Glutamatergic neuron (in vitro differentiated cells): ENCODE measurements at regions not wholly inside any gene's neighbourhood (a gene's known extent, or its start where the extent isn't known, plus 50 kb on each side); places are given as distances from the start of the nearest gene placed in this dataset.
"Not testable (repeated sequence)": the region's sequence is repeated elsewhere in the genome, so short reads cannot be mapped to it uniquely, and the experiment has no call there.

Experiments
- DNase-seq: peaks from one replicate; pipeline ENCODE4 v3.0.0; 2022
- H3K27ac Mint-ChIP-seq: one replicate; pipeline ENCODE4 v1.8.0; 2020; ENCODE audit warnings: mild to moderate bottlenecking, mixed read lengths, inconsistent platforms; ENCODE audit not compliant: unreplicated experiment
- H3K27me3 Mint-ChIP-seq: one replicate; pipeline ENCODE4 v1.8.0; 2020; ENCODE audit warnings: mild to moderate bottlenecking, moderate library complexity, mixed read lengths, inconsistent platforms; ENCODE audit not compliant: unreplicated experiment
- H3K36me3 Mint-ChIP-seq: one replicate; pipeline ENCODE4 v1.8.0; 2020; ENCODE audit warnings: mild to moderate bottlenecking, mixed read lengths, inconsistent platforms; ENCODE audit not compliant: unreplicated experiment
- H3K4me1 Mint-ChIP-seq: one replicate; pipeline ENCODE4 v1.8.0; 2020; ENCODE audit warnings: mild to moderate bottlenecking, low read depth, mixed read lengths, inconsistent platforms; ENCODE audit not compliant: unreplicated experiment
- H3K4me3 Mint-ChIP-seq: one replicate; pipeline ENCODE4 v1.8.0; 2020; ENCODE audit warnings: mild to moderate bottlenecking, mixed read lengths, inconsistent platforms; ENCODE audit not compliant: unreplicated experiment
- H3K9me3 Mint-ChIP-seq: one replicate; pipeline ENCODE4 v1.8.0; 2020; ENCODE audit warnings: mild to moderate bottlenecking, moderate library complexity, mixed read lengths, inconsistent platforms; ENCODE audit not compliant: unreplicated experiment
- TF ChIP-seq, protein P1 (sequence below): fragments of 200-600 bp; sonication (generic); IDR thresholded peaks from one replicate; pipeline ENCODE4 v1.5.0; 2021; ENCODE audit not compliant: partially characterized antibody, unreplicated experiment

DNA sequence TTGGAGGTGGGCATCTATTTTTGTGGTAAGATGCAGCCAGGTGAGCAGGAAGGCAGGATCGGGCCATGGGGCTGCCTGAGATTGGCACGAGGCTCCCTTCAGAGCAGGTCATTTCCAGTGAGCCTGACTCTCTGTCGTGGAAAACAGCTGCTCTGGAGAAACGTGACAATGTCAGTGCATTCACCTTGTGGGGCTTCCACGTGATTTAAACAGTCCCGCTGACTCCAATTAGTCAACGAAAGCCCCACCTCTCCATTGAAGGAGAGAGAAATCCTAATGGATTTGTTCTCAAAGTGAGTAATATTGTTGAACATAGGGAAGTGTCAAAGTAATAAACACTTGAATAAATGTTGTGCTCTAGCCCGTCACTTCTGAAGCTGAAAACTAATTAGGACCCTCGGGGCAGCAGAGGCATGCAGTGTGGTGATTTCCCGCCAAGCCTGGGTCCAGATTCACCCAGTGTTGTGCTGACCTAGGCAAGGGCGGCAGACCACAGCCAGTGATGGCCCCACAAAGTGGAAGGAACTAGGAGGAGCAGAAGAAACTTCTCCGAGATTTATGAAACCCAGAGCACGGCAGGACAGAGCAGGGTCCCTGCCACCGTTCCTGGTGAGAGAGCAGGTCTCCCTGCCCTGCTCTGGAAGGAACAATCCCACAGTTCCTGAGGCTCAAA lies 172.5 kb upstream of the C1orf174 start:
- Mint-ChIP-seq H3K27me3 (peaks cover 4% of the 10 kb centered on the region), H3K4me3 (no peak overlapping the region), H3K4me1 (no peaks in the 10 kb centered on the region), H3K36me3 (peaks cover 4% of the 10 kb centered on the region), H3K27ac (no peak overlapping the region), H3K9me3 (peaks cover 11% of the 10 kb centered on the region)
- no peak for DNase-seq
- TF ChIP-seq, protein P1, sequence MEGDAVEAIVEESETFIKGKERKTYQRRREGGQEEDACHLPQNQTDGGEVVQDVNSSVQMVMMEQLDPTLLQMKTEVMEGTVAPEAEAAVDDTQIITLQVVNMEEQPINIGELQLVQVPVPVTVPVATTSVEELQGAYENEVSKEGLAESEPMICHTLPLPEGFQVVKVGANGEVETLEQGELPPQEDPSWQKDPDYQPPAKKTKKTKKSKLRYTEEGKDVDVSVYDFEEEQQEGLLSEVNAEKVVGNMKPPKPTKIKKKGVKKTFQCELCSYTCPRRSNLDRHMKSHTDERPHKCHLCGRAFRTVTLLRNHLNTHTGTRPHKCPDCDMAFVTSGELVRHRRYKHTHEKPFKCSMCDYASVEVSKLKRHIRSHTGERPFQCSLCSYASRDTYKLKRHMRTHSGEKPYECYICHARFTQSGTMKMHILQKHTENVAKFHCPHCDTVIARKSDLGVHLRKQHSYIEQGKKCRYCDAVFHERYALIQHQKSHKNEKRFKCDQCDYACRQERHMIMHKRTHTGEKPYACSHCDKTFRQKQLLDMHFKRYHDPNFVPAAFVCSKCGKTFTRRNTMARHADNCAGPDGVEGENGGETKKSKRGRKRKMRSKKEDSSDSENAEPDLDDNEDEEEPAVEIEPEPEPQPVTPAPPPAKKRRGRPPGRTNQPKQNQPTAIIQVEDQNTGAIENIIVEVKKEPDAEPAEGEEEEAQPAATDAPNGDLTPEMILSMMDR = no peak

DNA sequence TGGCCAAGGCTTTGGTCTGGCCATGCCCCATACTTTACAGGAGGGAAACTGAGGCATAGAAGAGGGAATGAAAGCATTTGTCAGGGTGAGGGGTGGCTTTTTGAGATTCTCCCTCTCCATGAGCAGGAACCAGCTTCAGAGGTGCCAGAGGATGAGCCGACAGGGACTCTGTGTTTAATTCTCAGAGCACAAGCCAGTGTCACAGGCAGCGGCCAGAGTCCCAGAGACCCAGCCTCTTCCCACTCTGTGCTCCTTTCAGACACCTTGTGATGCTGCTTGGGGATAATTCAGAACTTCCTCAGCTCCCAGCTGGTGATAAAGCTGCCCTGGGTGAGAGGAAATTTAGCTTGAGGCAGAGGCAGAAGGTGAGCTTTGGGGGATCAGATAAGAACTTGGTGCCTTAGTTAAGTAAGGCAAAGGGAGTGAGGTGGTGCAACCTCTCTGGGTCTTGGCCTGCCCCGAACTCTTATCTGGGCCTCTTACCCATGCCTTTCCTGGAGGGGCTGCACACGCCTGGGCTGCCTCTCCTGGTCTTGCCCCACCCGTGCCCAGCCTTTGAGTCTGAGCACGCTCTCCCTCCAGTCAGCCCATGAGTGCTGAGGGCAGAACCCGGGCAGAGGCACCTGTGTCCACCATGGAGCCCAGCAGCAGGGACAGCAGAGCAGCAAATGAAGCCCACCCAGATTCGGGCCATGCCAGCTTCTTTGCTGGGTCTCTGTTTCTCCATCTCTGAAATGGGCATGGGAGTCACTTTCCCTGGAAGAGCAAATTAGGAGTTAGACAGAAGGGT lies 175.6 kb upstream of the C1orf174 start:
- Mint-ChIP-seq H3K4me3 (no peak overlapping the region), H3K36me3 (peaks cover 17% of the 10 kb centered on the region), H3K27me3 (peaks cover 8% of the 10 kb centered on the region), H3K27ac (no peak overlapping the region), H3K4me1 (no peaks in the 10 kb centered on the region), H3K9me3 (peaks cover 24% of the 10 kb centered on the region)
- TF ChIP-seq, protein P1 = no peak
- no peak for DNase-seq

DNA sequence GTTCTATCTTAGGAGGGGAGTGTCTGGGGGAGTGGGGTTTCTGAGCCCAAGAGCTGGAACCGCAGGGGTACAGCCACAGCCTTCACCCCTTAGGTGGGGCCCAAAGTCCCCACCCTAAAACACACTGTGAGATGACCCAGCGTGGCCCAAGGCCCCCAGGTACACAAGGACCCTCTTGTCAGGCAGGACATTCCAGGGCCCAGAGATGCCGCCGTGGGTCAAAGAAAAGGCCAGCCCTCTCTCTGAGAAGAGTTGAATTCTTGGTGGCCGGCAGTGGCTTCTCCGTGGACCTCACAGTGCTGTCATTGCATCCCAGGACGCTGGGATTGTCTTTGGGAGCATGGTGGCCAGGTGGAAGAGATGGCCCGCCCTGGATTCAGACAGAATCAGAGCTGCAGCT lies 176.3 kb upstream of the C1orf174 start:
- peaks cover 22% of the 10 kb centered on the region for H3K36me3 Mint-ChIP-seq
- DNase-seq = no peak
- H3K27me3 Mint-ChIP-seq = peaks cover 10% of the 10 kb centered on the region
- H3K27ac Mint-ChIP-seq = no peak overlapping the region
- TF ChIP-seq, protein P1 = no peak
- H3K4me3 Mint-ChIP-seq = no peak overlapping the region
- no peaks in the 10 kb centered on the region for H3K4me1 Mint-ChIP-seq
- H3K9me3 Mint-ChIP-seq = peaks cover 29% of the 10 kb centered on the region

DNA sequence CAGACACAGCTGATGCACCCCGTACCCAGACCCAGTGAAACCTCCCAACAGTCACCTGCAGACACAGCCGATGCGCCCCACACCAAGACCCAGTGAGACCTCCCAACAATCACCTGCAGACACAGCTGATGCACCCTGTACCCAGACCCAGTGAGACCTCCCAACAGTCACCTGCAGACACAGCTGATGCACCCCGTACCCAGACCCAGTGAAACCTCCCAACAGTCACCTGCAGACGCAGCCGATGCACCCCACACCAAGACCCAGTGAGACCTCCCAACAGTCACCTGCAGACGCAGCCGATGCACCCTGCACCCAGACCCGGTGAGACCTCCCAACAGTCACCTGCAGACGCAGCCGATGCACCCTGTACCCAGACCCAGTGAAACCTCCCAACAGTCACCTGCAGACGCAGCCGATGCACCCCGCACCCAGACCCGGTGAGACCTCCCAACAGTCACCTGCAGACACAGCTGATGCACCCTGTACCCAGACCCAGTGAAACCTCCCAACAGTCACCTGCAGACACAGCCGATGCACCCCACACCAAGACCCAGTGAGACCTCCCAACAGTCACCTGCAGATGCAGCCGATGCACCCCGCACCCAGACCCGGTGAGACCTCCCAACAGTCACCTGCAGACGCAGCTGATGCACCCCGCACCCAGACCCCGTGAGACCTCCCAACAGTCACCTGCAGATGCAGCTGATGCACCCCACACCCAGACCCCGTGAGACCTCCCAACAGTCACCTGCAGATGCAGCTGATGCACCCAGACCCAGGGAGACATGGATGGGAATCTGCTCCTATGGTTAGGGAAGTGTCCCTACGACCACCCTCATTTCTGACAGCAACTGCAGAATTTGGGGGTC lies 178.3 kb upstream of the C1orf174 start:
- H3K27me3 Mint-ChIP-seq, H3K27ac Mint-ChIP-seq, DNase-seq, H3K4me3 Mint-ChIP-seq, H3K4me1 Mint-ChIP-seq: not testable (repeated sequence)
- peaks cover 30% of the 10 kb centered on the region for H3K9me3 Mint-ChIP-seq
- H3K36me3 Mint-ChIP-seq = peaks cover 18% of the 10 kb centered on the region

DNA sequence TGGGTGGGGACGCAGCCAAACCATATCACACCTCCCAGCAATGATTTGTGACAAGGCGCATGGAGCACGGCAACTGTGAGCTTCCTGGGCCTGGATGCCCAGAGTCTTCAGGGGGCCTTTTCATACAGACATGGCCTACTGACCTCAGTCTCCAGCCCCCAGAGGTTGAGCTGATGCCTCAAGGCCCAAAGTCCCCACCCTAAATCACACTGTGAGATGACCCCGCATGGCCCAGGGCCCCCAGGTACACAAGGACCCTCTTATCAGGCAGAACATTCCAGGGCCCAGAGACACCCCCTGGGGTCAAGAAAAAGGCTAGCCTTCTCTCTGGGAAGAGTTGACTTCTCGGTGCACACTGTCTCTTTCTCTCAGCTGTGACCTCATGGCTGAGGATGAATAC lies 179.7 kb upstream of the C1orf174 start:
- no peaks in the 10 kb centered on the region for H3K4me1 Mint-ChIP-seq
- DNase-seq = no peak
- no peak overlapping the region for H3K27ac Mint-ChIP-seq
- H3K9me3 Mint-ChIP-seq = peaks cover 27% of the 10 kb centered on the region
- H3K27me3 Mint-ChIP-seq = peaks cover 8% of the 10 kb centered on the region
- H3K36me3 Mint-ChIP-seq = peaks cover 18% of the 10 kb centered on the region
- H3K4me3 Mint-ChIP-seq = no peak overlapping the region
- TF ChIP-seq, protein P1 = no peak
